Epithelial cell of esophagus (primary cell): ENCODE measurements at regions not wholly inside any gene's neighbourhood (a gene's known extent, or its start where the extent isn't known, plus 50 kb on each side); places are given as distances from the start of the nearest gene placed in this dataset.

Experiments used
- DNase-seq: peaks from one replicate; pipeline ENCODE4 v3.0.0; 2010; ENCODE audit warnings: low read depth
- H3K4me3 ChIP-seq: 2 replicates; pipeline ENCODE4 v1.5.1; 2011; ENCODE audit warnings: mild to moderate bottlenecking, low read length, control low read depth
- TF ChIP-seq, protein P1 (sequence below): IDR thresholded peaks from 2 replicates; pipeline ENCODE4 v1.5.1; 2011; ENCODE audit warnings: low read depth, mild to moderate bottlenecking, low read length, control low read depth, inconsistent platforms; ENCODE audit not compliant: insufficient read depth; ENCODE audit errors: missing control alignments

DNA sequence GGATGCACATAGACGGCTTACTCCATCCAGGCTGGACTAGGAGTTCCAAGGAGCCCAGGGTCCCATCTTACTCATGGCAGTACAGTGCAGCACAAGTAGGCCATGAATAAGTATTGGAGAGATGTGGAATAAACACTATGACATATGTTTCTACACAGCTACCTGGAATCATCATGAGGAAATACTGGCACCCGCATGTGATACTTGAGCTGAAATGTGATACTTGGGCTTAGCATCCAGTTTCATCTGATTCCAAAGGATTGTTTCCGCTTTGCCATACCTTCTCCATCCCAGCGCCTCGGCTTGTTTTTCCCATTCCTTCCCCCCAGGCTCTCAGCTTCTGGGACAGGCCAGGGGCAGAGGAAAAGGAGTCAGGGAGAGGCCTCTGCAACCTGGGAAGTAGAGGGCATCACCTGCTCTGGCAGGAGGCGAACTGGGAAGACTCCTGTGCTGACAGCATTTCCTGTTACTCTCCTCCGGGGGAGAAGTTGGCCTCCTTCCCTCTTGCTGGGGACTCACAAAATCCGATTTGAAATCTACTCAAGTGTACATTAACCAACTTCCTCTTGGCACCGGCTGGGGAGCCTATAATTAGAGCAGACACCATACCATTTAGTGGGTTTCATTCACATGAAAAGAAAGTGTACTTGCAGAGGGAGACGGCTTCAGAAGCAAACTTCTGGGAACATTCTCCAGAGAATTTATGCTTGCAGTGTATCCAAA, 187.8 kb downstream of the MIAT start:
- DNase-seq, result no peak

DNA sequence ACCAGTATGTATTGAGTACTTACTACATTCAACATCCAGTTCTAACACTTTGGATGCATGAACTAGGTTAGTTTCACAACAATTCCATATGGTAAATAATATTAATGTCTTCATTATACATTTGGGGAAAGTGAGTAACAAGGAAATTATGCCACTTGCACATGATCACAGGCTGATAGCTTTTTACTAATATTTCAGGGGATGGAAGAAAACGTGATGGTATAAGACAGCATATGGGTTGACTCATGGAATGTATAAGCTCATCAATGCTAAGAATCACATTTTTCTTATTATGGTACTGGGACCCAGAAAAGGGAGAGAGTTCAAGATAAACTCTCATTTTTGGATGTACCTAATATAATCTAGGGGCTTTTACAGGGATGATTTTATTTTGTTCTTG, 188.7 kb downstream of the MIAT start:
- TF ChIP-seq, protein P1, sequence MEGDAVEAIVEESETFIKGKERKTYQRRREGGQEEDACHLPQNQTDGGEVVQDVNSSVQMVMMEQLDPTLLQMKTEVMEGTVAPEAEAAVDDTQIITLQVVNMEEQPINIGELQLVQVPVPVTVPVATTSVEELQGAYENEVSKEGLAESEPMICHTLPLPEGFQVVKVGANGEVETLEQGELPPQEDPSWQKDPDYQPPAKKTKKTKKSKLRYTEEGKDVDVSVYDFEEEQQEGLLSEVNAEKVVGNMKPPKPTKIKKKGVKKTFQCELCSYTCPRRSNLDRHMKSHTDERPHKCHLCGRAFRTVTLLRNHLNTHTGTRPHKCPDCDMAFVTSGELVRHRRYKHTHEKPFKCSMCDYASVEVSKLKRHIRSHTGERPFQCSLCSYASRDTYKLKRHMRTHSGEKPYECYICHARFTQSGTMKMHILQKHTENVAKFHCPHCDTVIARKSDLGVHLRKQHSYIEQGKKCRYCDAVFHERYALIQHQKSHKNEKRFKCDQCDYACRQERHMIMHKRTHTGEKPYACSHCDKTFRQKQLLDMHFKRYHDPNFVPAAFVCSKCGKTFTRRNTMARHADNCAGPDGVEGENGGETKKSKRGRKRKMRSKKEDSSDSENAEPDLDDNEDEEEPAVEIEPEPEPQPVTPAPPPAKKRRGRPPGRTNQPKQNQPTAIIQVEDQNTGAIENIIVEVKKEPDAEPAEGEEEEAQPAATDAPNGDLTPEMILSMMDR, result no peak
- no peak for DNase-seq
- no peak overlapping the region for H3K4me3 ChIP-seq

More for the DNA sequence above, 187.8 kb downstream of the MIAT start:
- H3K4me3 ChIP-seq, result no peak overlapping the region
- TF ChIP-seq, protein P1, result no peak

DNA sequence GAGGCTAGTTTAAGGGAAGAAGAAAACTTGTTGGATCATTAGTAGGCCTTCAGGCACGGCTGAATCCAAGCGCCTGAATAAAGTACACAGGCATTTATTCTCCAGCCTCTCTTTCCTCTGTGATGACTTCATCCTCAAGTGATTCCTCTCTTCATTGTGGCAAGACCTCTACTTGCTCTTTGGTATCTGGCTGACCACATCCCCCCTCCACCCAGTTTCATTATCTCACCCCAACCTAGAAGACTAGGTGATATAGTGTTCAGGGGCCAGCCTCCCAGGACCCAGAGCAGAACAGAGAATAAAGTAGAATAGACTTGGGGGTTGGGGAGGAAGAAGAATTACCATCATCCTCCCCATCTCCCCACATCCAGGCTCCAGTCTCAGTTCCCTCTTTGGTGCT, 189.3 kb downstream of the MIAT start:
- H3K4me3 ChIP-seq, result no peak overlapping the region
- TF ChIP-seq, protein P1, result no peak
- DNase-seq, result no peak

DNA sequence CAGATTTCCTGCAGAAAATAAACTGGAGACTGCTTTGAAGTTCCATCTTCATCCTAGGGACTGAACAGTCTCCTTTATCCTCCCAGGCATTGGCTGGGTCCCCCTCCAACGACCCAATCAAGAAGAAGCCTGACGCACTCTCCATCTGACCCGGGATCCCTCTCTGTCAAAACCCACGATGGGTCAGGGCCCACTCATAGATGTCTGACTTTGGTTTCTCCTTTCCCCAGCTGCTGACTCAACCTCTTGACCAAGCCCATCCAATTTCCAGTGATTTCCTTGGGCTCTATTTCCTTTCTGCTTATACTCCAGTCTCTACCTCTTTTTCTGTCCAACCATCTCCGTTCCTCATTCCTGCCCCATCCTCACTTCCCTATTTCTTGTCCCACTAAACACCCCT, 189.7 kb downstream of the MIAT start:
- TF ChIP-seq, protein P1, result no peak
- DNase-seq, result no peak
- no peak overlapping the region for H3K4me3 ChIP-seq

DNA sequence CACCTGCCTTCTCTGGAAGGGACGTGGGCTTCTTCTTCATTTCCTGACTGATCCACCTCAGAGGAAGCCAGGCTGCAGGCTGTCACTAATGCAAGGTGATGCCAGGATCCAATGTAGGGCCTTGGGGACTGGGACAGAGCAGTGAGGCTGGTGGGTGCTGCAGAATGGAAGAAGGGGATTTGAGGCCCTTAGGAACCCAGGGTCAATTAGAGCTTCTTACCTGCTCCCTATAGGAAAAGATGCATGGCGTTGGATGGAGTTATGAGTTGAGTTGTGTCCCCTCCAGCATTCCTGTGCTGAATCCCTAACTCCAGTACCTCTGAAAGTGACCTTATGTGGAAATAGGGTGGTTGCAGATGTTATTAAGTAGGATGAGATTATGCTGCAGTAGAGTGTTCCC, 190.4 kb downstream of the MIAT start:
- H3K4me3 ChIP-seq, result no peak overlapping the region
- DNase-seq, result no peak
- TF ChIP-seq, protein P1, result no peak

DNA sequence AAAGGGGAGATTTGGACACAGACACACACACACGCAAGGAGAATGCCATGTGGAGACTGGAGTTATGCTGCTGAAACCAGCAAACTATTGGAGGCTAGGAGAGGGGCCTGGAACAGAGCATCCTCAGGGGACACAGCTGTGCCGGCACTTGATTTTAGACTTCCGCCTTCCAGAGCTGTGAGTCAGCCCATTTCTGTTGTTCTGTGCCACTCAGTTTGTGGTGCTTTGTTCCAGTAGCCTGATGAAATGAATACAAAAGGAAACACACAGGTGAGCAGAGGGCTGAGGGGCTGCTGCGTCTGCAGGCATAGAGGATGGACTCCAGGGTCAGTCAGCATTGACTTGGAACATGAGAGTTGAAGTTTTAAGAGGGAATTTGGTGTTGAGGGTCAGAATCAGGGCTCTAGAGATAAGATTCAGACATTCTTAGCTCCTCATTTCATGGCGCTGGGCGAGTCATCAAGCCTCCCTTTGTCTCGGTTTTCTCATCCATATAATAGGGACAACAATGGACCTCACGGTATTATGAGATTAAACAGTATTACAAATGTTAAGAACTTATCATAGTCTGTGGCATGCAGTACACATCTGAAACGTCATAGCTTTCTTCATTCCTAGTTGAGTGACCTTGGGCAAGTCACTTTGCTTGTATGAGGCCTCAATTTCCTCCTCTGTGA, 191.0 kb downstream of the MIAT start:
- no peak overlapping the region for H3K4me3 ChIP-seq
- DNase-seq, result no peak
- TF ChIP-seq, protein P1, result no peak
